Neural cell (in vitro differentiated cells): ENCODE measurements at regions not wholly inside any gene's neighbourhood (a gene's known extent, or its start where the extent isn't known, plus 50 kb on each side); places are given as distances from the start of the nearest gene placed in this dataset.

Experiments used
- H2AFZ ChIP-seq: fragments of 200-600, 300-800 bp; sonication (generic), shearing (Covaris generic); 2 replicates; pipeline ENCODE4 v1.6.0; 2014; ENCODE audit warnings: low read depth, mild to moderate bottlenecking, antibody characterized with exemption, low read length, moderate library complexity
- H3F3A ChIP-seq: fragments of 200-600 bp; shearing (Covaris generic); 2 replicates; pipeline ENCODE4 v1.6.1; 2016; ENCODE audit warnings: mild to moderate bottlenecking, moderate library complexity, mixed read lengths, antibody characterized with exemption, low read length; ENCODE audit not compliant: insufficient read depth, poor library complexity, severe bottlenecking
- H3K27ac ChIP-seq: fragments of 200-600, 300-800 bp; sonication (generic), shearing (Covaris generic); 2 replicates; pipeline ENCODE4 v1.5.1; 2014; ENCODE audit warnings: mild to moderate bottlenecking, low read length, moderate library complexity
- H3K27me3 ChIP-seq: fragments of 300-800, 200-600 bp; sonication (generic), shearing (Covaris generic); 2 replicates; pipeline ENCODE4 v1.6.0; 2014; ENCODE audit warnings: mild to moderate bottlenecking, low read depth, low read length, moderate library complexity; ENCODE audit not compliant: insufficient read depth
- H3K36me3 ChIP-seq: fragments of 300-800, 200-600 bp; sonication (generic), shearing (Covaris generic); 2 replicates; pipeline ENCODE4 v1.5.1; 2014; ENCODE audit warnings: mild to moderate bottlenecking, antibody characterized with exemption, low read length, moderate library complexity; ENCODE audit not compliant: insufficient read depth
- H3K4me2 ChIP-seq: fragments of 300-800, 200-600 bp; sonication (generic), shearing (Covaris generic); 2 replicates; pipeline ENCODE4 v1.6.0; 2014; ENCODE audit warnings: mild to moderate bottlenecking, low read length
- H3K4me3 ChIP-seq: fragments of 300-800, 200-600 bp; sonication (generic), shearing (Covaris generic); 2 replicates; pipeline ENCODE4 v1.5.1; 2014; ENCODE audit warnings: mild to moderate bottlenecking, low read length, moderate library complexity
- H3K79me2 ChIP-seq: fragments of 200-600 bp; shearing (Covaris generic); replicated peaks from 2 replicates; pipeline ENCODE4 v1.6.0; 2014; ENCODE audit warnings: mild to moderate bottlenecking, low read length, moderate library complexity; ENCODE audit not compliant: insufficient read depth
- H3K9ac ChIP-seq: fragments of 300-800, 200-600 bp; sonication (generic), shearing (Covaris generic); 2 replicates; pipeline ENCODE4 v1.6.1; 2016; ENCODE audit warnings: mild to moderate bottlenecking, low read length, mixed read lengths
- H3K9me2 ChIP-seq: fragments of 200-600 bp; shearing (Covaris generic); 2 replicates; pipeline ENCODE4 v1.6.1; 2016; ENCODE audit warnings: mild to moderate bottlenecking, low read length, mixed read lengths; ENCODE audit not compliant: insufficient read depth
- H3K9me3 ChIP-seq: fragments of 200-600, 300-800 bp; sonication (generic), shearing (Covaris generic); 2 replicates; pipeline ENCODE4 v1.6.1; 2016; ENCODE audit warnings: mild to moderate bottlenecking, mixed run types, low read length, moderate library complexity, mixed read lengths
- H4K20me1 ChIP-seq: fragments of 200-600 bp; shearing (Covaris generic); 2 replicates; pipeline ENCODE4 v1.6.1; 2016; ENCODE audit warnings: mild to moderate bottlenecking, mixed run types; ENCODE audit not compliant: insufficient read depth
- CTCF ChIP-seq: fragments of 450-650 bp; IDR thresholded peaks from 2 replicates; pipeline ENCODE4 v1.5.1; 2014; ENCODE audit warnings: antibody characterized with exemption, mild to moderate bottlenecking, moderate library complexity; ENCODE audit not compliant: poor library complexity, severe bottlenecking
- EP300 ChIP-seq: fragments of 450-650 bp; conservative IDR thresholded peaks from 2 replicates; pipeline ENCODE4 v1.6.1; 2014; ENCODE audit warnings: antibody characterized with exemption, mild to moderate bottlenecking, moderate library complexity; ENCODE audit not compliant: poor library complexity, severe bottlenecking
- EZH2 ChIP-seq: fragments of 200-600, 300-800 bp; shearing (Covaris generic), sonication (generic); IDR thresholded peaks from 2 replicates; pipeline ENCODE4 v1.6.1; 2014; ENCODE audit warnings: antibody characterized with exemption, low read length, borderline replicate concordance, mild to moderate bottlenecking; ENCODE audit not compliant: insufficient read depth, poor library complexity, severe bottlenecking
- MXI1 ChIP-seq: fragments of 450-650 bp; conservative IDR thresholded peaks from 2 replicates; pipeline ENCODE4 v1.6.1; 2014; ENCODE audit warnings: antibody characterized with exemption, mild to moderate bottlenecking; ENCODE audit not compliant: poor library complexity, severe bottlenecking
- POLR2AphosphoS5 ChIP-seq: IDR thresholded peaks from 2 replicates; pipeline ENCODE4 v1.6.1; 2012
- RAD21 ChIP-seq: fragments of 450-650 bp; conservative IDR thresholded peaks from 2 replicates; pipeline ENCODE4 v1.6.1; 2014; ENCODE audit warnings: antibody characterized with exemption, mild to moderate bottlenecking, moderate library complexity
- REST ChIP-seq: IDR thresholded peaks from 2 replicates; pipeline ENCODE4 v1.6.1; 2012; ENCODE audit warnings: borderline replicate concordance
- SMC3 ChIP-seq: fragments of 450-650 bp; conservative IDR thresholded peaks from 2 replicates; pipeline ENCODE4 v1.6.1; 2014; ENCODE audit warnings: antibody characterized with exemption, mild to moderate bottlenecking, moderate library complexity; ENCODE audit not compliant: poor library complexity
- TAF1 ChIP-seq: IDR thresholded peaks from 2 replicates; pipeline ENCODE4 v1.6.1; 2012; ENCODE audit warnings: low read depth

- Histone ChIP-seq H3K27me3 (no peaks in the 10 kb centered on the region), H3K4me3 (no peak overlapping the region), H3K9me3 (no peaks in the 10 kb centered on the region), H3K9ac (no peak overlapping the region), H3K36me3 (no peaks in the 10 kb centered on the region), H3K9me2 (no peaks in the 10 kb centered on the region), H4K20me1 (no peaks in the 10 kb centered on the region), H3K79me2 (no peaks in the 10 kb centered on the region), H2AFZ (no peak overlapping the region), H3K4me2 (no peak overlapping the region), H3K27ac (no peak overlapping the region), H3F3A (no peaks in the 10 kb centered on the region)
- no peak for TF ChIP-seq CTCF
- TF ChIP-seq RAD21 = no peak
- TF ChIP-seq EP300 = no peak
- no peak for TF ChIP-seq POLR2AphosphoS5
- no peak for TF ChIP-seq EZH2
- TF ChIP-seq MXI1 = no peak
- no peak for TF ChIP-seq REST
- TF ChIP-seq SMC3 = no peak
Measured at GRCh38 chr2:145957929-145958328, 1438.0 kb upstream of the ZEB2 start.

- no peaks in the 10 kb centered on the region for H3K79me2 ChIP-seq
- H3K4me3 ChIP-seq = no peak overlapping the region
- no peak overlapping the region for H3K9ac ChIP-seq
- TF ChIP-seq CTCF = no peak
- TF ChIP-seq POLR2AphosphoS5 = no peak
- no peak for TF ChIP-seq MXI1
- no peak for TF ChIP-seq REST
- no peak for TF ChIP-seq TAF1
- TF ChIP-seq EP300 = no peak
- no peak for TF ChIP-seq RAD21
- no peak for TF ChIP-seq EZH2
- TF ChIP-seq SMC3 = no peak
- no peak overlapping the region for H3K4me2 ChIP-seq
- H3K9me2 ChIP-seq = no peaks in the 10 kb centered on the region
- no peak overlapping the region for H3K27ac ChIP-seq
- H4K20me1 ChIP-seq = no peaks in the 10 kb centered on the region
- H3K36me3 ChIP-seq = no peaks in the 10 kb centered on the region
- H3K27me3 ChIP-seq = no peaks in the 10 kb centered on the region
- no peak overlapping the region for H2AFZ ChIP-seq
- no peaks in the 10 kb centered on the region for H3F3A ChIP-seq
- no peaks in the 10 kb centered on the region for H3K9me3 ChIP-seq
Measured at GRCh38 chr2:145939949-145940348, 1420.0 kb upstream of the ZEB2 start.
